ENCODE measurements at regions not wholly inside any gene's neighbourhood (a gene's known extent, or its start where the extent isn't known, plus 50 kb on each side); places are given as distances from the start of the nearest gene placed in this dataset.

DNA sequence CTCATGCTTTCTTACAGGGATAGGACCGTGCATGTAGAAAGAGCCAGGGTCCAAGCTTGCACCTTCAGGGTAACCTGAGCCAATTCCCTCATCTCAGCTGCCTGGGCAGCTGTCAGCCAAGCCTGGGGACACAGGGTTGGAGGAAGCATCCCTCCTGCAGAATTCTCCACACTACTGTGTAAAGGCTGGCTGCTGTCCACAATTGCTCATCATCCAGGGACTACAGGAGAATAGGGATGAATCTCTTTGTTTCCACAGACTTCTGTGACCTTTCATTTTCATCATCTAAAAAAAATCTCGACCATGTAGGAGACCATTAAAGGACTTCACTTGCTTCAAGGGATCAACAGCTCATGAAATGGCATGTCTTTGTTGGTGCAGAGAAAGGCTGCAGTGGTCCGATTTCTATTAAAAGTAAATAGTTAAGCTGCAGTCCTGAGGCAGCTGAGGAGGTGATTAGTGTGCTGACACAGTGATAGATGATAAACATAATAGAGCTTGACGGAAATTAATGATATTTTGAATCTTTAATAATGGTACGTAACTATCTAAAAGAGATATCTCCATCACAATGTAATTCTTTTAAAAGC, 74.4 kb upstream of the COPS8 start:
- intact Hi-C loops (cut with DNase I; ENCODE audit: low total_unique reads) = no loop called here
- H3K4me3 ChIP-seq (ENCODE audit: low read depth, poor library complexity, severe bottlenecking) = no peak overlapping the region
- WGBS, 2 donors = 78 to 83% methylated on average over 5 of the region's 5 CpGs
- DNase-seq (ENCODE audit: low spot score in 2 of 2) = no peak
- no peak for TF ChIP-seq POLR2A (IDR thresholded peaks at IDR 0.05)
- TF ChIP-seq, protein P1, sequence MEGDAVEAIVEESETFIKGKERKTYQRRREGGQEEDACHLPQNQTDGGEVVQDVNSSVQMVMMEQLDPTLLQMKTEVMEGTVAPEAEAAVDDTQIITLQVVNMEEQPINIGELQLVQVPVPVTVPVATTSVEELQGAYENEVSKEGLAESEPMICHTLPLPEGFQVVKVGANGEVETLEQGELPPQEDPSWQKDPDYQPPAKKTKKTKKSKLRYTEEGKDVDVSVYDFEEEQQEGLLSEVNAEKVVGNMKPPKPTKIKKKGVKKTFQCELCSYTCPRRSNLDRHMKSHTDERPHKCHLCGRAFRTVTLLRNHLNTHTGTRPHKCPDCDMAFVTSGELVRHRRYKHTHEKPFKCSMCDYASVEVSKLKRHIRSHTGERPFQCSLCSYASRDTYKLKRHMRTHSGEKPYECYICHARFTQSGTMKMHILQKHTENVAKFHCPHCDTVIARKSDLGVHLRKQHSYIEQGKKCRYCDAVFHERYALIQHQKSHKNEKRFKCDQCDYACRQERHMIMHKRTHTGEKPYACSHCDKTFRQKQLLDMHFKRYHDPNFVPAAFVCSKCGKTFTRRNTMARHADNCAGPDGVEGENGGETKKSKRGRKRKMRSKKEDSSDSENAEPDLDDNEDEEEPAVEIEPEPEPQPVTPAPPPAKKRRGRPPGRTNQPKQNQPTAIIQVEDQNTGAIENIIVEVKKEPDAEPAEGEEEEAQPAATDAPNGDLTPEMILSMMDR (IDR thresholded peaks at IDR 0.05) = no peak

DNA sequence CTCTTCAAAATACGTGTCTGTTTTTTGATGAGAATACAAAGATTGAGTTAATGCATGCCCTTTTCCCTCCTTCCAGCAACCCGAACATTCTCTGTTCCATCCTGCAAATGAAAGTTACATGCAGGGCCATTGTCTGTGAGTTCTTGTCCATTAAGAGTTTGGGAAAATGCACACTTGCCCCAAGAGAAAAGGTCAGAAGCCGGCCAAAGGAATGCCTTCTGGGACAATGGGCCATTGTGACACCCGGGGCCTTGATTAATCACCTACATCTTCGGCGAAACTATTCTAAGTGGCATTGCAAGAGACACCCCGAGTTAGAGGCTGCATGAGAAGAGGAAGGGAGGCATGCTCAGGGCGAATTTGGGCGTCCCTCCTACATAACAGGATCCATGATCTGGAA, 73.7 kb upstream of the COPS8 start:
- 77 to 86% methylated on average over 9 of the region's 9 CpGs for WGBS, 2 donors
- TF ChIP-seq POLR2A (IDR thresholded peaks at IDR 0.05) = no peak
- TF ChIP-seq, protein P1 (IDR thresholded peaks at IDR 0.05) = no peak
- no peak overlapping the region for H3K4me3 ChIP-seq (ENCODE audit: low read depth, poor library complexity, severe bottlenecking)
- no peak for DNase-seq (ENCODE audit: low spot score in 2 of 2)
- intact Hi-C loops (cut with DNase I; ENCODE audit: low total_unique reads) = no loop called here

DNA sequence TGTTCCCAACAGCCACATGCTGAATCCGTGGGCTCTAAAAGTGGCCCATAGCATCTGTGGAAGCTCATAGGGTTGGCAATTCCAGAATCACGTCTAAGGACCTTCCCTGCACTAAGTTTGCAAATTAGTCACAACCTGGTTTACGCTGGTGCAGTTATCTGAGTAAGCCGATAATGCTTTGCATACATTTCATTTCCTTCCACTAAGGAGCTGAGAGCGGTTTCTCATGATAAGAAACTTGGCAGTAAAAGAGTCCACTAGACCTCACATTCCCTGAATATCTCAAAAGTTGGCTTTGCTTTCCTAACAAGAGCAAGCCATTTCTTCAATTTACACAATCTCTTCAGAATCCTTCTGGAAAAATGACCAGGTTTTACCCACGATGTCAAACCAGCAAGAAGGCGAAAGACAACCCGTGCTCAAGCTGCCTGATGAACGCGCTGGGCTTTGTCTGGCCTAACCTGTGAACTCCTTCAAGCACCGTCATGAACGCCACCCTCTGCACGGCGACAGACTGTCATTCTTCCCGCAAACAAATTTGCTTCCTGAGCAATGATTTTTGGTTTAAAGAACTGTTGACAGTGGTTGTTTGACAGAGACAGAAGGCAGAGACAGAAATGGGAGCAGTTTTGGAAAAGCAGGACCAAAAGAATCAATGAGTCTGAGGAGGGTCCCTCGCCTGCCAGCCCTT, 73.0 kb upstream of the COPS8 start:
- no peak for DNase-seq (ENCODE audit: low spot score in 2 of 2)
- WGBS, 2 donors = 77 to 82% methylated on average over 16 of the region's 16 CpGs
- TF ChIP-seq, protein P1 (IDR thresholded peaks at IDR 0.05) = no peak
- no peak for TF ChIP-seq POLR2A (IDR thresholded peaks at IDR 0.05)
- no peak overlapping the region for H3K4me3 ChIP-seq (ENCODE audit: low read depth, poor library complexity, severe bottlenecking)
- intact Hi-C loops (cut with DNase I; ENCODE audit: low total_unique reads) = no loop called here

DNA sequence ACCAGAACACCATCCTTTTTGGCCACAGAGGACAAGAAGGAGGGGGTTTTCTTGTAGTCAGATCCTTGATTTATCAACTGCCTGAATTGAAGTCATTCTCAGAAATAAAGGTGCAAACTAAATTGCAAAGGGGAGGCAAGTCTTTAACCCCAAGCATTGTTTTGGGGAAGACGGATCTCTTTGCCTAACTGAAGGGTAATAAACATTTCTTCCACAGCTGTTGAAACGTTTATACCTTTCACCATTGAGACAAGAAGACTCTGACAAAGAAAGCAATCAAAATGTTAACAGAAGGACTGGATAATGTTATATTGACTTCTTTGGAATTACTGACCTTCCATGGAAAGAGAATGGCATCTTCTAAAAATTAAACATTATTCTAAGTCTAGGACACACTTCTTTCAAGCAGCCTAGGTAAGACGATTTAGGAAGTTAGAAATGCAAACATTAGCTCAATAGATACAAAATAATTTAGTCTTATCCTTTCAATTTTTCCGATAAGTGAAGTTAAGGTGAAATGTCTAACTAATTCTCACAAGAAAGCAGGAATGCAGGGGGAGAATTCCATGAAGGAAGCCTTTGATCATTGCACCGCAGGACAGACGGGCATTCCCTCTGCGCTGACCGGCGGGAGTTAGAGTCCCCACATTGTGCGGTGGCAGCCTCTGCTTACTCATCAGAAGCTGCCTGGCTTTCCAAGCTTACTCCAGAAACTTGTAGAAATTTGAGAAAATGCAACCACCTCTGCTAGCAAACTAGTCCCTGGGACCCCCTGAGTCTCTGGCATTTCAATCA, 69.4 kb upstream of the COPS8 start:
- 87 to 92% methylated on average over 10 of the region's 10 CpGs for WGBS, 2 donors
- no peak overlapping the region for H3K4me3 ChIP-seq (ENCODE audit: low read depth, poor library complexity, severe bottlenecking)
- no peak for DNase-seq (ENCODE audit: low spot score in 2 of 2)
- TF ChIP-seq POLR2A (IDR thresholded peaks at IDR 0.05) = no peak
- TF ChIP-seq, protein P1 (IDR thresholded peaks at IDR 0.05) = no peak
- intact Hi-C loops (cut with DNase I; ENCODE audit: low total_unique reads) = no loop called here

DNA sequence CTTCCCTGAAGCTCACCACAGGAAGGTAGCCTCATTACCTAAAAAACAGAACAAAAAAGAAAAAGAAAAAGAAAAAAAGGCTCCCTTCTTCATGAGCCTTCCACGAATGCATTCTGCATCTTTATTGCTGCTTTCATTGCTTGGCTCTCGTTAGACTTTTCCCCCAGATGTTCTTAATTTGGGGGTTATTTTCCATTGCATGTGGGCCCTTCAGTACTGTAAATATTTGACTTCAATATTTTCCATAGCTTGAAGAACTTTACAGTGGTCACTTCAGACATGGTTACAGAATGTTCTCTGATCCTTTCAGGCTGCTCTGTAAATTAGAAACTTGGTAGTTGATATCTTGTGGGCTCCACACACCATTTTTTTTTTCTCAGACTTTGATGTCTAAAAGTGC, 65.6 kb upstream of the COPS8 start:
- no peak overlapping the region for H3K4me3 ChIP-seq (ENCODE audit: low read depth, poor library complexity, severe bottlenecking)
- WGBS, 2 donors = 49 to 61% methylated on average over 2 of the region's 2 CpGs
- TF ChIP-seq, protein P1 (IDR thresholded peaks at IDR 0.05) = no peak
- no peak for TF ChIP-seq POLR2A (IDR thresholded peaks at IDR 0.05)
- DNase-seq (ENCODE audit: low spot score in 2 of 2) = no peak
- intact Hi-C loops (cut with DNase I; ENCODE audit: low total_unique reads) = loop anchor here (10.0 kb wide), 1 partner anchor 505 kb away; no protein-coding TSS in a partner anchor
